Ishikawa (cell line): ENCODE measurements at regions not wholly inside any gene's neighbourhood (a gene's known extent, or its start where the extent isn't known, plus 50 kb on each side); places are given as distances from the start of the nearest gene placed in this dataset.

Experiments used
- CEBPB ChIP-seq: IDR thresholded peaks from 2 replicates; pipeline ENCODE4 v1.6.1; 2012
- CREB1 ChIP-seq: IDR thresholded peaks from 2 replicates; pipeline ENCODE4 v1.6.1; 2012; ENCODE audit warnings: low read depth
- EP300 ChIP-seq: IDR thresholded peaks from 2 replicates; pipeline ENCODE4 v1.6.1; 2012; ENCODE audit warnings: borderline replicate concordance
- FOXM1 ChIP-seq: IDR thresholded peaks from 2 replicates; pipeline ENCODE4 v1.6.1; 2012; ENCODE audit warnings: low read depth, borderline replicate concordance
- NFIC ChIP-seq: IDR thresholded peaks from 2 replicates; pipeline ENCODE4 v1.6.1; 2012
- RAD21 ChIP-seq: IDR thresholded peaks from 2 replicates; pipeline ENCODE4 v1.6.1; 2012; ENCODE audit warnings: low read depth
- REST ChIP-seq: IDR thresholded peaks from 2 replicates; pipeline ENCODE4 v1.6.1; 2012; ENCODE audit warnings: low read depth, mild to moderate bottlenecking
- TAF1 ChIP-seq: IDR thresholded peaks from 2 replicates; pipeline ENCODE4 v1.6.1; 2012; ENCODE audit warnings: low read depth, mild to moderate bottlenecking
- TCF12 ChIP-seq: IDR thresholded peaks from 2 replicates; pipeline ENCODE4 v1.6.1; 2012; ENCODE audit warnings: low read depth
- TEAD4 ChIP-seq: IDR thresholded peaks from 2 replicates; pipeline ENCODE4 v1.6.1; 2012
- YY1 ChIP-seq: IDR thresholded peaks from 2 replicates; pipeline ENCODE4 v1.6.1; 2012; ENCODE audit warnings: low read depth
- ZBTB7A ChIP-seq: IDR thresholded peaks from 2 replicates; pipeline ENCODE4 v1.6.1; 2012; ENCODE audit warnings: low read depth
- TF ChIP-seq, protein P1 (sequence below): IDR thresholded peaks from 2 replicates; pipeline ENCODE4 v1.6.1; 2012
- TF ChIP-seq, protein P2 (sequence below): IDR thresholded peaks from 2 replicates; pipeline ENCODE4 v1.6.1; 2012

- TF ChIP-seq, protein P1, sequence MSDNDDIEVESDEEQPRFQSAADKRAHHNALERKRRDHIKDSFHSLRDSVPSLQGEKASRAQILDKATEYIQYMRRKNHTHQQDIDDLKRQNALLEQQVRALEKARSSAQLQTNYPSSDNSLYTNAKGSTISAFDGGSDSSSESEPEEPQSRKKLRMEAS = no peak
- TF ChIP-seq NFIC (no peak), REST (no peak), CEBPB (no peak), YY1 (no peak), FOXM1 (no peak), TEAD4 (no peak)
- TF ChIP-seq, protein P2, sequence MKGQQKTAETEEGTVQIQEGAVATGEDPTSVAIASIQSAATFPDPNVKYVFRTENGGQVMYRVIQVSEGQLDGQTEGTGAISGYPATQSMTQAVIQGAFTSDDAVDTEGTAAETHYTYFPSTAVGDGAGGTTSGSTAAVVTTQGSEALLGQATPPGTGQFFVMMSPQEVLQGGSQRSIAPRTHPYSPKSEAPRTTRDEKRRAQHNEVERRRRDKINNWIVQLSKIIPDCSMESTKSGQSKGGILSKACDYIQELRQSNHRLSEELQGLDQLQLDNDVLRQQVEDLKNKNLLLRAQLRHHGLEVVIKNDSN = no peak
Observed at GRCh38 chr6:100121854-100122609, 128.0 kb upstream of the MCHR2 start.

DNA sequence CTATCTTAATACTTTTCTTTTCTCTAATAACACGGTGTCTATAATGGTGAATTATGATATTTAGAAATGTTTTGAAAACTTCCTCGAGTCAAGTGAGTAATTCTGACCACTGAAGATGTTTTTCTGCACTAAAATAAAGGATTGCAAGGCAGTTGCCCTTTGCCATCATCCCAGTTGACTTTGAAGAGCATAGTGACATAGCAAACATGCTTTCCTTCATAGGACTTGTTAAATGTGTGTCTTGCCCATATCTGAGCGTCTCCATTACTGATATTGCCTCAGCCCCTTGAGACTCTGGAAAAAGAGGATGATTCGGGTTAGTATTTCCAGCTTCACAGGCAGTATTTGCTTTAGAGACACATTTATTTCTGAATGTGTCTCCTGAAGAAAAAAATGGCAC, 125.2 kb upstream of the MCHR2 start:
- TF ChIP-seq RAD21 (no peak), TAF1 (no peak), YY1 (no peak), TEAD4 (no peak), NFIC (no peak)
- TF ChIP-seq, protein P1 = no peak
- TF ChIP-seq, protein P2 = no peak

DNA sequence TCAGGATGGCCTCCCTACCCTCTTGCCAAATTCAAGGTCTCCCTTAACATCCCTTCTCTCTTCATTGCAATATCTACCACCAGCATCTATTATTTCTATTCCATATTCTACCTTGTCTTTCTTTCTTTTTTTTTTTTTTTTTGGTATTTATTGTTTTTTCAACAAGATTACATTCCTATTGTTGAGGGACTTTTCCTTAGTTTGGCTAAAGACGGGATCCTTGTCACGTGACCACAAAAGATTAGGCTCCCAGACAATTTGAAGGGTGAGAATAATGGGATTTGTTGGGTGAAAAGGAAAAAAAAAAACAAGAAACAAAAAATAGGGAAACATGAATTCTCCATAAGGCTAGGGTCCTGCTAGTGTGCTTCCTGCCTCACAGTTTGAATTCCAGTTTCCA, 124.3 kb upstream of the MCHR2 start:
- TF ChIP-seq, protein P2 = no peak
- TF ChIP-seq YY1 (no peak), CREB1 (no peak), FOXM1 (no peak)
- TF ChIP-seq, protein P1 = no peak

DNA sequence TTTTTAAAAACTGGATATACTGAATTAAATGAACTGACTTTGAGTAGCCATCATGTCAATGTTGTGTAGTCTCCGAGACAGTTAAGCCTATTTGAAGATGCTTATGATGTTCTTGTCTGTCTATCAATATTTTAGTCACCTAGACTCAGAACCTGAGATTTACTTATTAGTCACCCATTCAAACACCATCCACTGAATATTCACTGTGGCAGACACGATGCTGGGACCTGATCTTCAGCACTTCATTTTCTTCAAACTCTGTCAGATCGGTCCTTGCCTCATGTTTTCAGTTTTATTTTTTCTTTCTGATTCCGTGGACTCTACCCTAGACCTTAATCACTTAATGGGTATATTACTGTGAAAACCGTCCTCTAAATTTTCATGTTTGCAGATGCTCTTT, 123.7 kb upstream of the MCHR2 start:
- TF ChIP-seq CREB1 (no peak), NFIC (no peak), ZBTB7A (no peak)
- TF ChIP-seq, protein P2 = no peak

DNA sequence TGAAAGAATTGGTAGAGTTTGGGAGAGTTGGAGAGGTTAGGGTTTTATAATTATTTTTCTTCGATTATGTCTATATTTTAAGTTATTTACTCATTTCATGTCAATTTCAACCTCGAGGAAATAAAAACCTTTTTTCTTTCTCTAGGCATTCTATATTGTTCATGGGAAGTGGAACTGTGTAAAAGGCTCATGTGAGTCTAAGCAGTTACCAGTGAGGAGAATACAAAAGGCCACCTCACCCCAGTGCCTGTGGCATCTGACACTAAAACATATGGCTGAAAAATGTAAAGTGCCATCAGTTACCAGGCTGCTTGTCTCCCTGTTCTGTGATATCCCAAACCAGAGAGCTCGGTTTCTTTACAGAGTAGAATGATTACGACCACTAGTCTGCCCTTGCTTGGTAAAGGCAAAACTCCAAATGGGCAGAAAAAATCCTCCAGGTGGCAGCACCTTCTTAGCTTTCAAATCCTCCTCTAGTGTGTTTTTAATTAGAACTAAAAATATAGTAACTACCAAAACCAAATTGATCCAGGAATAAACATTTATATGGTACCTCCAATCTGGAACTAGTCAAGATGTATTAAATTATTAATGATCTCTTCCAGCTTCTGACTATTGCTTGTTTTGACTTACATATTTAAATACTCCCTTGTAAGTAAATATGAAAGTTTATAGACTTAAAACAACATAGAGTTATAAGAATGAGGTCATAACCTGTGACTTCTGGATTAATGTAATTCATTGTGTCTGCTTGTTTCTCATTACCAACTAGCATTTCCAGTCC, 122.6 kb upstream of the MCHR2 start:
- TF ChIP-seq TAF1 = no peak
- peak; percentile 93 for TF ChIP-seq RAD21

DNA sequence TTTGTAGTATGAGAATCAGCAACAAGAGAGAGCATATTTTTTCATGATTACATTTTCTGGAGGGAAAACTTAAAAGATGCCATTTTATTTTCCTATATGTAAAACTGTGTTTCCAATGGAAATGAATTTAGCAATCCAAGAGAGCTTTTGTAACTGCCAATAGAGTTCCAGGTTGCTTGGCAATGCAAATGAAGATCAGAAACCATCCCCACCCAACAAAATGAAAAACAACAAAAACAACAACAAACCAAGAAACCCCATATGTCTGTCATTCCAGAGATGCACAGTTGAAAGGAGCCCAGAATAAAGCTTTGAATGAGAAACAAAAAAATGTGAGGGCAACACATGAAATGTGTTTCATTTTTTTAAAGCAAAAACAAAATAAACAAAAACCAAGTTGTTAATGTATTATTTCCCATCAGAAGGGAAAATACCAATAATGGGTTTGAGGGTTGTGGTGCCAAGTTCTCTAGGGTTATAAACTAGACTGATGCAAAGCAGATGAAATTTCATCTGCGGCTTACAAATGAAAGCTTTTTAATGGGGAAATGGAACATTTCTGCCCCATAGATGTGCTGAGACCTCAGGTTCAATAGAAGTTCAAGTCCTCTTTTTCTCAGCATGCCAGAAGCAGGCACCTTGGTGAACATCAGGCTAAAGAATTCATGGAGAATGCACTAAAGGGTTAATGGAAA, 121.5 kb upstream of the MCHR2 start:
- TF ChIP-seq, protein P1 = no peak
- TF ChIP-seq FOXM1 (no peak), CEBPB (no peak), EP300 (no peak), CREB1 (no peak), ZBTB7A (no peak), TAF1 (no peak), TCF12 (no peak), RAD21 (no peak), REST (no peak)
